K562 (cell line): ENCODE measurements at regions not wholly inside any gene's neighbourhood (a gene's known extent, or its start where the extent isn't known, plus 50 kb on each side); places are given as distances from the start of the nearest gene placed in this dataset.

Source experiments
- ATAC-seq: fragments of 200-7000 bp; cut with Tn5 transposase; 3 replicates; pipeline ENCODE4 v1.9.1; 2020; ENCODE audit warnings: moderate library complexity
- BruUV-seq: library from RNA; stranded (reverse); fragments of 400-500 nt; replicated peaks from 2 replicates; lab custom pipeline; 2021; lab: Mats Ljungman, UMichigan
- CTCF ChIA-PET: fragments of 300-600 bp; formaldehyde crosslinking; extraction: SDS; loops from one replicate; lab custom pipeline; 2021; ENCODE audit warnings: low intra/inter-chr PET ratio; lab: Yijun Ruan, JAX
- POLR2A ChIA-PET: fragments of 300-600, 350-650 bp; sonication (Branson Sonifier 250); formaldehyde crosslinking; extraction: SDS; loops from one replicate; lab custom pipeline; 2021; ENCODE audit warnings: antibody characterized with exemption, inconsistent platforms; lab: Yijun Ruan, JAX
- DNase-seq, 4 experiments: peaks; one replicate each; pipeline versions ENCODE4 v3.0.0 to v3.0.0-alpha.2; 2011 to 2018; ENCODE audit warnings: low spot score in 3 of 4, mixed read lengths in 3 of 4; ENCODE audit errors: extremely low read depth in 1 of 4
- FAIRE-seq: peaks from 2 replicates; lab custom pipeline; 2011; peaks lifted over from hg19 to GRCh38; lab: Jason Lieb, UNC
- H2AFZ ChIP-seq: 2 replicates; pipeline ENCODE4 v1.6.0; 2011; ENCODE audit warnings: low read depth, low read length, control low read depth, inconsistent platforms
- H3K27ac ChIP-seq: fragments of 200-600 bp; 3 replicates; pipeline ENCODE4 v1.8.0; 2011; ENCODE audit warnings: low read depth, mild to moderate bottlenecking, control low read depth, inconsistent platforms, low read length, moderate library complexity, mixed read lengths; ENCODE audit errors: extremely low read depth
- H3K27me3 ChIP-seq, 2 experiments: fragments of 300-600 bp in 1 of 2; 2 replicates in 1 of 2; 3 replicates in 1 of 2; pipeline versions ENCODE4 v1.6.0 to v1.8.0; 2011; ENCODE audit warnings: inconsistent platforms in 2 of 2, low read length in 2 of 2, mild to moderate bottlenecking in 1 of 2, mixed read lengths in 1 of 2, moderate library complexity in 1 of 2; ENCODE audit not compliant: control insufficient read depth in 2 of 2, insufficient read depth in 2 of 2
- H3K36me3 ChIP-seq: fragments of 300-600 bp; 3 replicates; pipeline ENCODE4 v1.8.0; 2011; ENCODE audit warnings: mild to moderate bottlenecking, low read length, inconsistent platforms; ENCODE audit not compliant: control insufficient read depth, insufficient read depth
- H3K4me1 ChIP-seq, 2 experiments: fragments of 200-600 bp in 1 of 2; replicated peaks in 1 of 2; 2 replicates in 1 of 2; 3 replicates in 1 of 2; pipeline versions ENCODE4 v1.5.1 to v1.8.0; 2011; ENCODE audit warnings: inconsistent platforms in 2 of 2, low read length in 2 of 2, mild to moderate bottlenecking in 1 of 2, mixed read lengths in 1 of 2, moderate library complexity in 1 of 2; ENCODE audit not compliant: control insufficient read depth in 2 of 2, insufficient read depth in 2 of 2
- H3K4me2 ChIP-seq: 2 replicates; pipeline ENCODE4 v1.6.1; 2011; ENCODE audit warnings: low read length, control low read depth, inconsistent platforms, mixed read lengths; ENCODE audit not compliant: insufficient read depth
- H3K4me3 ChIP-seq: fragments of 200-600 bp; sonication (generic), shearing (Covaris generic); 2 replicates; pipeline ENCODE4 v1.5.1; 2016; ENCODE audit warnings: control low read depth, inconsistent platforms
- H3K79me2 ChIP-seq: fragments of 200-600 bp; 3 replicates; pipeline ENCODE4 v1.8.0; 2011; ENCODE audit warnings: low read length, inconsistent platforms; ENCODE audit not compliant: control insufficient read depth, insufficient read depth
- H3K9ac ChIP-seq, 2 experiments: 2 replicates each; pipeline versions ENCODE4 v1.6.0 to v1.6.1; 2011; ENCODE audit warnings: low read depth in 2 of 2, low read length in 2 of 2, control low read depth in 1 of 2, inconsistent platforms in 1 of 2, mild to moderate bottlenecking in 1 of 2, mixed read lengths in 1 of 2; ENCODE audit not compliant: insufficient read depth in 1 of 2
- H3K9me1 ChIP-seq: one replicate; pipeline ENCODE4 v1.6.0; 2011; ENCODE audit warnings: inconsistent platforms, mild to moderate bottlenecking, low read length, moderate library complexity; ENCODE audit not compliant: control insufficient read depth, insufficient read depth
- H3K9me3 ChIP-seq: replicated peaks from 2 replicates; pipeline ENCODE4 v1.5.1; 2011; ENCODE audit warnings: low read depth, low read length, inconsistent platforms; ENCODE audit not compliant: control insufficient read depth, insufficient read depth
- H4K20me1 ChIP-seq: replicated peaks from 2 replicates; pipeline ENCODE4 v1.6.1; 2011; ENCODE audit warnings: low read length, inconsistent platforms, mixed read lengths; ENCODE audit not compliant: control insufficient read depth, insufficient read depth
- C11orf30 ChIP-seq: fragments of 450-650 bp; IDR thresholded peaks from 2 replicates; pipeline ENCODE4 v1.6.1; 2016; ENCODE audit warnings: low read depth, mild to moderate bottlenecking
- CREB3 ChIP-seq: fragments of 450-650 bp; conservative IDR thresholded peaks from 2 replicates; pipeline ENCODE4 v1.6.1; 2016; ENCODE audit warnings: missing genetic modification characterization, low read depth, mild to moderate bottlenecking, missing compliant biosample characterization, moderate library complexity
- CTCF ChIP-seq, 3 experiments: IDR thresholded peaks in 2 of 3; conservative IDR thresholded peaks in 1 of 3; 2 replicates each; pipeline ENCODE4 v1.5.1; 2011 to 2012; ENCODE audit warnings: low read length in 3 of 3, mild to moderate bottlenecking in 3 of 3, control low read depth in 2 of 3, improper control_type of control experiment in 1 of 3, inconsistent platforms in 1 of 3, low read depth in 1 of 3, mixed read lengths in 1 of 3, moderate library complexity in 1 of 3; ENCODE audit not compliant: insufficient read depth in 2 of 3
- HDAC8 ChIP-seq: fragments of 450-650 bp; IDR thresholded peaks from 2 replicates; pipeline ENCODE4 v1.6.1; 2016; ENCODE audit warnings: mild to moderate bottlenecking, missing genetic modification characterization, moderate library complexity, missing compliant biosample characterization
- KDM2B ChIP-seq: fragments of 250-450 bp; sonication (Bioruptor Pico); IDR thresholded peaks from 2 replicates; pipeline ENCODE4 v1.8.0; 2021; ENCODE audit warnings: mild to moderate bottlenecking, moderate library complexity
- MYC ChIP-seq, 2 experiments: fragments of 250-450 bp in 1 of 2; sonication (Bioruptor Pico) in 1 of 2; IDR thresholded peaks; 2 replicates each; pipeline versions ENCODE4 v1.5.1 to v1.6.1; 2012 to 2021; ENCODE audit warnings: low read depth in 2 of 2, borderline replicate concordance in 1 of 2, improper control_type of control experiment in 1 of 2, low read length in 1 of 2, mild to moderate bottlenecking in 1 of 2, moderate library complexity in 1 of 2
- MYNN ChIP-seq, 2 experiments: sonication (generic); formaldehyde crosslinking in 1 of 2; IDR thresholded peaks; 2 replicates each; pipeline versions ENCODE4 v1.5.0 to v1.6.1; 2016 to 2020; ENCODE audit warnings: antibody characterized with exemption in 1 of 2, missing genetic modification reagents in 1 of 2
- PTBP1 ChIP-seq: fragments of 200-400 bp; formaldehyde crosslinking; IDR thresholded peaks from 2 replicates; pipeline ENCODE4 v1.6.1; 2017; ENCODE audit warnings: low read depth, low read length
- SIX5 ChIP-seq, 2 experiments: IDR thresholded peaks; 2 replicates each; pipeline ENCODE4 v1.6.1; 2011; ENCODE audit warnings: low read length in 2 of 2, borderline replicate concordance in 1 of 2, low read depth in 1 of 2, mild to moderate bottlenecking in 1 of 2, moderate library complexity in 1 of 2; ENCODE audit not compliant: insufficient read depth in 1 of 2
- SRF ChIP-seq, 2 experiments: fragments of 250-450, 450-650 bp in 1 of 2; sonication (Bioruptor Pico) in 1 of 2; sonication (generic) in 1 of 2; formaldehyde crosslinking; IDR thresholded peaks; 2 replicates each; pipeline versions ENCODE4 v1.5.0 to v1.5.1; 2020 to 2022; ENCODE audit warnings: mild to moderate bottlenecking in 1 of 2, missing genetic modification reagents in 1 of 2
- STAG1 ChIP-seq: sonication (generic); formaldehyde crosslinking; IDR thresholded peaks from 2 replicates; pipeline ENCODE4 v1.5.0; 2020; ENCODE audit warnings: missing genetic modification reagents, borderline replicate concordance
- STAT5A ChIP-seq: IDR thresholded peaks from 2 replicates; pipeline ENCODE4 v1.6.1; 2012; ENCODE audit warnings: low read length, inconsistent platforms, borderline replicate concordance
- ZC3H11A ChIP-seq: IDR thresholded peaks from 2 replicates; pipeline ENCODE4 v1.6.1; 2012; ENCODE audit warnings: low read depth, low read length, improper control_type of control experiment
- ZNF551 ChIP-seq: fragments of 250-450 bp; sonication (Bioruptor Pico); IDR thresholded peaks from 2 replicates; pipeline ENCODE4 v1.5.0; 2021; ENCODE audit warnings: mild to moderate bottlenecking, moderate library complexity
- ZNF668 ChIP-seq: fragments of 250-450 bp; sonication (Bioruptor Pico); IDR thresholded peaks from 2 replicates; pipeline ENCODE4 v1.8.0; 2022; ENCODE audit warnings: mild to moderate bottlenecking, inconsistent platforms
- ZNF780A ChIP-seq: fragments of 250-450 bp; sonication (Bioruptor Pico); IDR thresholded peaks from 2 replicates; pipeline ENCODE4 v1.5.0; 2021; ENCODE audit warnings: mild to moderate bottlenecking
- WGBS: fragments of 100-300 bp; shearing (Covaris generic); methylation state at CpG from one replicate; pipeline ENCODE4 v1.1.6; 2016; ENCODE audit warnings: low coverage, mixed read lengths; ENCODE audit not compliant: insufficient coverage; ENCODE audit errors: missing lambda C conversion rate; 5-methylcytosine and 5-hydroxymethylcytosine counted together
- in situ Hi-C: fragments of 300-500 bp; cut with MboI; formaldehyde crosslinking; loops from 4 replicates; pipeline ENCODE4 v1.15.0; 2018; ENCODE audit warnings: inconsistent platforms, mixed read lengths
- intact Hi-C: fragments of 100-400 bp; cut with micrococcal nuclease; formaldehyde crosslinking; loops from 2 replicates; pipeline ENCODE4 v1.14.2; 2022

- no peak for TF ChIP-seq CTCF (IDR thresholded peaks at IDR 0.05 in 2 of 3, conservative IDR thresholded peaks at IDR 0.05 in 1 of 3; ENCODE audit: insufficient read depth in 2 of 3, low read depth in 1 of 3, low read length in 3 of 3)
- no peak for TF ChIP-seq ZNF668 (CRISPR knock-in tag)
- TF ChIP-seq ZNF780A (CRISPR knock-in tag), result no peak
- no peak for TF ChIP-seq STAG1 (CRISPR knock-in tag)
- no peak for TF ChIP-seq ZNF551 (CRISPR knock-in tag)
- TF ChIP-seq CREB3 (tag), result no peak
- TF ChIP-seq KDM2B (CRISPR knock-in tag), result no peak
- TF ChIP-seq MYC (IDR thresholded peaks at IDR 0.05; ENCODE audit: low read depth, low read length), result no peak
- TF ChIP-seq MYC (CRISPR knock-in tag; IDR thresholded peaks at IDR 0.05; ENCODE audit: borderline replicate concordance, low read depth), result no peak
- no peak for TF ChIP-seq ZC3H11A
- TF ChIP-seq HDAC8 (tag), result no peak
- TF ChIP-seq SRF (CRISPR knock-in tag; IDR thresholded peaks at IDR 0.05), result no peak
- no peak for TF ChIP-seq C11orf30
- TF ChIP-seq PTBP1, result no peak
- TF ChIP-seq SIX5 (IDR thresholded peaks at IDR 0.05; ENCODE audit: borderline replicate concordance in 1 of 2, insufficient read depth in 1 of 2, low read depth in 1 of 2, low read length in 2 of 2), result no peak
- no peak for TF ChIP-seq STAT5A
- TF ChIP-seq MYNN (IDR thresholded peaks at IDR 0.05), result no peak
- no peak for TF ChIP-seq MYNN (CRISPR knock-in tag; IDR thresholded peaks at IDR 0.05)
- TF ChIP-seq, all 486 proteins: peak for 0
- FAIRE-seq (no peak), ATAC-seq (no peak), DNase-seq (no peak)
- CTCF ChIA-PET, result no interaction called here
- peaks cover 0 to 14% of the 10 kb centered on the region in 2 experiments; a peak in 1 of 5 replicates for H3K27me3 ChIP-seq
- no peak overlapping the region for H3K9ac ChIP-seq
- WGBS, result 0% methylated on average over 2 of the region's 11 CpGs
- H3K79me2 ChIP-seq, result no peaks in the 10 kb centered on the region
- no peak overlapping the region for H3K4me3 ChIP-seq
- no peaks in the 10 kb centered on the region for H3K9me3 ChIP-seq
- no TSS peak for BruUV-seq
- intact Hi-C loops, result no loop called here
- POLR2A ChIA-PET, result no interaction called here
- H3K4me2 ChIP-seq, result no peak overlapping the region
- H3K36me3 ChIP-seq, result no peaks in the 10 kb centered on the region
- H3K4me1 ChIP-seq, result no peaks in the 10 kb centered on the region
- no peak overlapping the region for H3K27ac ChIP-seq
- H2AFZ ChIP-seq, result no peak overlapping the region
- no peaks in the 10 kb centered on the region for H4K20me1 ChIP-seq
- H3K9me1 ChIP-seq, result no peaks in the 10 kb centered on the region
- in situ Hi-C loops, result loop anchor here (25.0 kb wide), 1 partner anchor 891 kb away; no protein-coding TSS in a partner anchor
Measured at GRCh38 chr22:48478124-48478523, 1349.5 kb downstream of the BRD1 start.
